GM12878 (cell line): ENCODE measurements at regions not wholly inside any gene's neighbourhood (a gene's known extent, or its start where the extent isn't known, plus 50 kb on each side); places are given as distances from the start of the nearest gene placed in this dataset.

Source experiments
- ATAC-seq: fragments of 200-7000 bp; cut with Tn5 transposase; 3 replicates; pipeline ENCODE4 v1.9.1; 2020; ENCODE audit warnings: mild to moderate bottlenecking, moderate library complexity
- BruUV-seq: library from RNA; stranded (reverse); fragments of 400-500 nt; replicated peaks from 2 replicates; lab custom pipeline; 2021; lab: Mats Ljungman, UMichigan
- CTCF ChIA-PET: fragments of 300-600 bp; sonication (Branson Sonifier 250); formaldehyde crosslinking; extraction: SDS; loops from one replicate; lab custom pipeline; 2021; ENCODE audit warnings: inconsistent platforms; lab: Yijun Ruan, JAX
- POLR2A ChIA-PET: fragments of 350-600 bp; formaldehyde crosslinking; extraction: SDS; loops from one replicate; lab custom pipeline; 2021; ENCODE audit warnings: inconsistent platforms; lab: Charles Lee
- RAD21 ChIA-PET: fragments of 300-600 bp; sonication (Branson Sonifier 250); formaldehyde crosslinking; loops from one replicate; lab custom pipeline; 2023; ENCODE audit warnings: antibody characterized with exemption; ENCODE audit not compliant: unreplicated experiment; lab: Charles Lee
- SMC1A ChIA-PET: fragments of 300-600 bp; sonication (Branson Sonifier 250); formaldehyde crosslinking; loops from one replicate; lab custom pipeline; 2023; ENCODE audit not compliant: unreplicated experiment, uncharacterized antibody; lab: Charles Lee
- DNase-seq: peaks from one replicate; pipeline ENCODE4 v3.0.0-alpha.2; 2011; ENCODE audit warnings: low read depth, low spot score
- FAIRE-seq: peaks from 3 replicates; lab custom pipeline; 2011; peaks lifted over from hg19 to GRCh38; lab: Jason Lieb, UNC
- H2AFZ ChIP-seq: 2 replicates; pipeline ENCODE4 v1.6.0; 2011; ENCODE audit warnings: low read depth, low read length, control low read depth; ENCODE audit not compliant: control insufficient read depth
- H3K27ac ChIP-seq: 2 replicates; pipeline ENCODE4 v1.5.1; 2011; ENCODE audit warnings: control low read depth; ENCODE audit not compliant: control insufficient read depth, insufficient read depth
- H3K27me3 ChIP-seq, 2 experiments: replicated peaks in 1 of 2; 2 replicates each; pipeline versions ENCODE4 v1.6.0 to v1.6.1; 2011; ENCODE audit warnings: low read length in 1 of 2; ENCODE audit not compliant: control insufficient read depth in 2 of 2, insufficient read depth in 2 of 2
- H3K36me3 ChIP-seq, 2 experiments: 2 replicates each; pipeline ENCODE4 v1.5.1; 2011; ENCODE audit warnings: low read length in 1 of 2; ENCODE audit not compliant: control insufficient read depth in 2 of 2, insufficient read depth in 2 of 2
- H3K4me1 ChIP-seq: 2 replicates; pipeline ENCODE4 v1.6.1; 2011; ENCODE audit warnings: mild to moderate bottlenecking, low read length, moderate library complexity, mixed read lengths; ENCODE audit not compliant: control insufficient read depth, insufficient read depth
- H3K4me2 ChIP-seq: 2 replicates; pipeline ENCODE4 v1.6.0; 2011; ENCODE audit warnings: control low read depth; ENCODE audit not compliant: control insufficient read depth, insufficient read depth
- H3K4me3 ChIP-seq: fragments of 200-600 bp; sonication (generic); 2 replicates; pipeline ENCODE4 v1.5.1; 2016
- H3K79me2 ChIP-seq: 2 replicates; pipeline ENCODE4 v1.6.0; 2011; ENCODE audit warnings: low read length; ENCODE audit not compliant: control insufficient read depth, insufficient read depth
- H3K9ac ChIP-seq: 2 replicates; pipeline ENCODE4 v1.8.0; 2011; ENCODE audit warnings: low read length, control low read depth, mixed read lengths; ENCODE audit not compliant: control insufficient read depth, insufficient read depth
- H3K9me3 ChIP-seq: replicated peaks from 3 replicates; pipeline ENCODE4 v1.5.1; 2011; ENCODE audit warnings: mild to moderate bottlenecking, low read length; ENCODE audit not compliant: control insufficient read depth, insufficient read depth
- H4K20me1 ChIP-seq: 2 replicates; pipeline ENCODE4 v1.6.0; 2011; ENCODE audit not compliant: control insufficient read depth, insufficient read depth
- BACH1 ChIP-seq: fragments of 450-650 bp; IDR thresholded peaks from 2 replicates; pipeline ENCODE4 v1.6.1; 2017; ENCODE audit warnings: mild to moderate bottlenecking, borderline replicate concordance
- EED ChIP-seq: sonication (generic); IDR thresholded peaks from 2 replicates; pipeline ENCODE4 v1.6.1; 2016; ENCODE audit warnings: antibody characterized with exemption, low read depth
- EP300 ChIP-seq, 2 experiments: fragments of 150-350 bp in 1 of 2; IDR thresholded peaks; 2 replicates each; pipeline ENCODE4 v1.6.1; 2011 to 2012; ENCODE audit warnings: low read depth in 2 of 2, low read length in 2 of 2, borderline replicate concordance in 1 of 2, improper control_type of control experiment in 1 of 2, inconsistent platforms in 1 of 2; ENCODE audit not compliant: control insufficient read depth in 1 of 2
- EZH2 ChIP-seq: IDR thresholded peaks from 2 replicates; pipeline ENCODE4 v1.6.1; 2012; ENCODE audit warnings: low read depth, mild to moderate bottlenecking, control low read depth, inconsistent platforms, low read length, borderline replicate concordance; ENCODE audit not compliant: control insufficient read depth
- IKZF1 ChIP-seq: fragments of 450-650 bp; conservative IDR thresholded peaks from 2 replicates; pipeline ENCODE4 v1.6.1; 2017; ENCODE audit warnings: antibody characterized with exemption, mild to moderate bottlenecking
- JUND ChIP-seq: IDR thresholded peaks from 2 replicates; pipeline ENCODE4 v1.6.1; 2012; ENCODE audit warnings: low read depth, mild to moderate bottlenecking, low read length, improper control_type of control experiment, moderate library complexity
- MLLT1 ChIP-seq: fragments of 450-650 bp; IDR thresholded peaks from 2 replicates; pipeline ENCODE4 v1.6.1; 2016; ENCODE audit warnings: mild to moderate bottlenecking
- NR2F1 ChIP-seq: fragments of 450-650 bp; conservative IDR thresholded peaks from 2 replicates; pipeline ENCODE4 v1.6.1; 2017; ENCODE audit warnings: mild to moderate bottlenecking
- POLR2A ChIP-seq: IDR thresholded peaks from 2 replicates; pipeline ENCODE4 v1.6.1; 2011; ENCODE audit warnings: low read depth, mild to moderate bottlenecking, low read length
- POLR2AphosphoS5 ChIP-seq: IDR thresholded peaks from 2 replicates; pipeline ENCODE4 v1.6.1; 2011; ENCODE audit warnings: mild to moderate bottlenecking, low read length, inconsistent platforms
- RFX5 ChIP-seq: IDR thresholded peaks from 2 replicates; pipeline ENCODE4 v1.6.1; 2011; ENCODE audit warnings: low read depth, low read length, improper control_type of control experiment
- SREBF2 ChIP-seq: IDR thresholded peaks from 2 replicates; pipeline ENCODE4 v1.6.1; 2012; ENCODE audit warnings: mild to moderate bottlenecking, low read length
- ZBTB4 ChIP-seq: fragments of 450-650 bp; formaldehyde crosslinking; IDR thresholded peaks from 2 replicates; pipeline ENCODE4 v1.4.0; 2022; ENCODE audit warnings: mild to moderate bottlenecking, moderate library complexity
- ZNF207 ChIP-seq: fragments of 450-650 bp; IDR thresholded peaks from 2 replicates; pipeline ENCODE4 v1.6.1; 2014; ENCODE audit warnings: antibody characterized with exemption, mild to moderate bottlenecking, borderline replicate concordance
- ZNF24 ChIP-seq: fragments of 450-650 bp; IDR thresholded peaks from 2 replicates; pipeline ENCODE4 v1.6.1; 2017; ENCODE audit warnings: antibody characterized with exemption, mild to moderate bottlenecking
- ZNF687 ChIP-seq: fragments of 450-650 bp; IDR thresholded peaks from 2 replicates; pipeline ENCODE4 v1.6.1; 2017; ENCODE audit warnings: mild to moderate bottlenecking, moderate library complexity
- ZZZ3 ChIP-seq: IDR thresholded peaks from 2 replicates; pipeline ENCODE4 v1.6.1; 2011; ENCODE audit warnings: low read depth; ENCODE audit not compliant: control insufficient read depth, insufficient read length
- WGBS: methylation state at CpG from one replicate; pipeline ENCODE4 v1.1.6; 2016; ENCODE audit warnings: low lambda C conversion rate; ENCODE audit not compliant: insufficient replicate concordance, insufficient coverage; ENCODE audit errors: missing lambda C conversion rate; 5-methylcytosine and 5-hydroxymethylcytosine counted together
- in situ Hi-C: fragments of 300-500 bp; cut with MboI; formaldehyde crosslinking; loops from 9 replicates; pipeline ENCODE4 v1.14.3; 2018; ENCODE audit warnings: mixed read lengths
- intact Hi-C: fragments of 100-400 bp; cut with micrococcal nuclease; formaldehyde crosslinking; loops from one replicate; pipeline ENCODE4 v1.14.2; 2022; ENCODE audit not compliant: unreplicated experiment

- BruUV-seq: no TSS peak
- Histone ChIP-seq H3K79me2 (no peaks in the 10 kb centered on the region), H3K4me1 (no peaks in the 10 kb centered on the region), H3K9ac (no peak overlapping the region), H3K27ac (no peak overlapping the region), H3K4me2 (no peak overlapping the region), H4K20me1 (no peaks in the 10 kb centered on the region), H3K4me3 (no peak overlapping the region), H3K27me3 (no peaks in the 10 kb centered on the region), H3K9me3 (peaks cover 2% of the 10 kb centered on the region; the same call in 1 of the 3 replicates), H2AFZ (no peak overlapping the region), H3K36me3 (no peaks in the 10 kb centered on the region)
- POLR2A ChIA-PET: interaction anchor here (0.6 to 1.0 kb wide), 3 partner anchors 55 to 169 kb away, joined by 3 to 6 read pairs (median 4); no protein-coding TSS in a partner anchor
- SMC1A ChIA-PET: interaction anchor here (1.0 to 1.8 kb wide), 4 partner anchors 10 to 88 kb away, joined by 3 to 6 read pairs (median 3); no protein-coding TSS in a partner anchor
- DNase-seq: no peak
- 95% methylated on average over 2 of the region's 2 CpGs for WGBS
- CTCF ChIA-PET: interaction anchor here (0.7 to 3.3 kb wide), 3 partner anchors 12 to 133 kb away, joined by 3 to 7 read pairs (median 3); no protein-coding TSS in a partner anchor
- intact Hi-C loops: no loop called here
- no peak for FAIRE-seq
- RAD21 ChIA-PET: no interaction called here
- in situ Hi-C loops: no loop called here
- ATAC-seq: no peak
- TF ChIP-seq SREBF2: no peak
- no peak for TF ChIP-seq POLR2AphosphoS5
- no peak for TF ChIP-seq ZBTB4 (CRISPR knock-in tag)
- no peak for TF ChIP-seq IKZF1
- TF ChIP-seq MLLT1: no peak
- no peak for TF ChIP-seq EP300 (IDR thresholded peaks at IDR 0.05; ENCODE audit: borderline replicate concordance in 1 of 2, control insufficient read depth in 1 of 2, low read depth in 2 of 2, low read length in 2 of 2)
- TF ChIP-seq BACH1: no peak
- no peak for TF ChIP-seq JUND
- no peak for TF ChIP-seq RFX5
- TF ChIP-seq ZNF24: no peak
- TF ChIP-seq POLR2A: no peak
- no peak for TF ChIP-seq NR2F1
- no peak for TF ChIP-seq ZNF207
- no peak for TF ChIP-seq ZZZ3
- no peak for TF ChIP-seq EZH2
- no peak for TF ChIP-seq EED
- no peak for TF ChIP-seq ZNF687
These were observed 738.4 kb downstream of the RNF144A start for GRCh38 chr2:7655629-7656028.
